NOMO-1 treated with dmso at 0.1 percent for 144 hours (cell line): ENCODE measurements at regions not wholly inside any gene's neighbourhood (a gene's known extent, or its start where the extent isn't known, plus 50 kb on each side); places are given as distances from the start of the nearest gene placed in this dataset.
"Not testable (repeated sequence)": the region's sequence is repeated elsewhere in the genome, so short reads cannot be mapped to it uniquely, and the experiment has no call there.

ENCODE experiments used
- DNase-seq: peaks from one replicate; lab custom pipeline; 2025; ENCODE audit not compliant: unreplicated experiment; lab: John Stamatoyannopoulos, UW

GRCh38 chr18:995629-996028, 91.0 kb downstream of the ADCYAP1 start:
- no peak for DNase-seq

GRCh38 chr18:997499-997898, 92.8 kb downstream of the ADCYAP1 start:
- no peak for DNase-seq

- DNase-seq, result no peak
These were observed 94.3 kb downstream of the ADCYAP1 start for GRCh38 chr18:998936-999335.

GRCh38 chr18:1002653-1003178, 98.0 kb downstream of the ADCYAP1 start:
- DNase-seq, result no peak

- no peak for DNase-seq
These were observed 98.8 kb downstream of the ADCYAP1 start for GRCh38 chr18:1003499-1003898.

GRCh38 chr18:1006304-1006703, 101.6 kb downstream of the ADCYAP1 start:
- DNase-seq, result no peak

GRCh38 chr18:1006965-1007364, 102.3 kb downstream of the ADCYAP1 start:
- DNase-seq, result no peak

- DNase-seq, result no peak
These were observed 106.7 kb downstream of the ADCYAP1 start for GRCh38 chr18:1011349-1011748.

GRCh38 chr18:1012775-1013174, 108.1 kb downstream of the ADCYAP1 start:
- no peak for DNase-seq

- DNase-seq, result no peak
These were observed 109.3 kb downstream of the ADCYAP1 start for GRCh38 chr18:1013951-1014350.

GRCh38 chr18:1014509-1014908, 109.8 kb downstream of the ADCYAP1 start:
- DNase-seq, result no peak

GRCh38 chr18:1014951-1015624, 110.4 kb downstream of the ADCYAP1 start:
- DNase-seq, result no peak

GRCh38 chr18:1015777-1016176, 111.1 kb downstream of the ADCYAP1 start:
- no peak for DNase-seq

- DNase-seq, result no peak
These were observed 112.8 kb downstream of the ADCYAP1 start for GRCh38 chr18:1017227-1018058.

- no peak for DNase-seq
These were observed 113.6 kb downstream of the ADCYAP1 start for GRCh38 chr18:1018181-1018681.

- DNase-seq, result no peak
These were observed 114.5 kb downstream of the ADCYAP1 start for GRCh38 chr18:1019191-1019590.

GRCh38 chr18:1020731-1021344, 116.2 kb downstream of the ADCYAP1 start:
- DNase-seq, result no peak

- DNase-seq, result no peak
These were observed 122.3 kb downstream of the ADCYAP1 start for GRCh38 chr18:1026930-1027329.

- DNase-seq, result not testable (repeated sequence)
These were observed 128.4 kb downstream of the ADCYAP1 start for GRCh38 chr18:1033092-1033491.

GRCh38 chr18:1034971-1035370, 130.3 kb downstream of the ADCYAP1 start:
- DNase-seq, result no peak

GRCh38 chr18:1036926-1037325, 132.3 kb downstream of the ADCYAP1 start:
- DNase-seq, result no peak

GRCh38 chr18:1037776-1038175, 133.1 kb downstream of the ADCYAP1 start:
- no peak for DNase-seq
